GM18520 (cell line): ENCODE measurements at regions not wholly inside any gene's neighbourhood (a gene's known extent, or its start where the extent isn't known, plus 50 kb on each side); places are given as distances from the start of the nearest gene placed in this dataset.
"Not testable (repeated sequence)": the region's sequence is repeated elsewhere in the genome, so short reads cannot be mapped to it uniquely, and the experiment has no call there.

Source experiments
- ATAC-seq: cut with Tn5 transposase; IDR thresholded peaks from one replicate; pipeline ENCODE4 v1.9.1; 2021; ENCODE audit not compliant: unreplicated experiment

- no peak for ATAC-seq
Measured at GRCh38 chr16:85504242-85504641, 108.9 kb upstream of the GSE1 start.

- no peak for ATAC-seq
Measured at GRCh38 chr16:85505794-85506634, 107.1 kb upstream of the GSE1 start.

GRCh38 chr16:85506635-85506911 is 106.5 kb upstream of the GSE1 start:
- ATAC-seq: no peak

- ATAC-seq: no peak
Measured at GRCh38 chr16:85507342-85507741, 105.8 kb upstream of the GSE1 start.

- ATAC-seq: no peak
Measured at GRCh38 chr16:85508388-85508787, 104.7 kb upstream of the GSE1 start.

GRCh38 chr16:85508993-85509392 is 104.1 kb upstream of the GSE1 start:
- no peak for ATAC-seq

- ATAC-seq: no peak
Measured at GRCh38 chr16:85510041-85510659, 103.0 kb upstream of the GSE1 start.

- no peak for ATAC-seq
Measured at GRCh38 chr16:85511938-85512807, 100.9 kb upstream of the GSE1 start.

GRCh38 chr16:85512808-85513115 is 100.4 kb upstream of the GSE1 start:
- no peak for ATAC-seq

GRCh38 chr16:85513180-85513579 is 99.9 kb upstream of the GSE1 start:
- ATAC-seq: no peak

- no peak for ATAC-seq
Measured at GRCh38 chr16:85513649-85514048, 99.5 kb upstream of the GSE1 start.

GRCh38 chr16:85514295-85514597 is 98.9 kb upstream of the GSE1 start:
- ATAC-seq: no peak

GRCh38 chr16:85514598-85515318 is 98.4 kb upstream of the GSE1 start:
- no peak for ATAC-seq

- no peak for ATAC-seq
Measured at GRCh38 chr16:85515319-85515745, 97.8 kb upstream of the GSE1 start.

GRCh38 chr16:85515830-85516397 is 97.2 kb upstream of the GSE1 start:
- ATAC-seq: no peak

- ATAC-seq: no peak
Measured at GRCh38 chr16:85517154-85517553, 96.0 kb upstream of the GSE1 start.

- ATAC-seq: no peak
Measured at GRCh38 chr16:85517563-85518179, 95.5 kb upstream of the GSE1 start.

GRCh38 chr16:85518398-85519049 is 94.6 kb upstream of the GSE1 start:
- ATAC-seq: no peak

- not testable (repeated sequence) for ATAC-seq
Measured at GRCh38 chr16:85519050-85519440, 94.1 kb upstream of the GSE1 start.

GRCh38 chr16:85519540-85520231 is 93.4 kb upstream of the GSE1 start:
- no peak for ATAC-seq
